ENCODE measurements at regions not wholly inside any gene's neighbourhood (a gene's known extent, or its start where the extent isn't known, plus 50 kb on each side); places are given as distances from the start of the nearest gene placed in this dataset.

- H3K27ac ChIP-seq (ENCODE audit: low read depth, low read length): no peak overlapping the region
- WGBS, 2 experiments (ENCODE audit: insufficient coverage in 1 of 2, insufficient read length in 1 of 2): 86 to 94% methylated on average over 5 to 12 of the region's 12 CpGs
- TF ChIP-seq CTCF (conservative IDR thresholded peaks at IDR 0.05): no peak
- H3K27me3 ChIP-seq (ENCODE audit: control insufficient read depth, insufficient read depth, low read length, poor library complexity, severe bottlenecking): peaks cover 31% of the 10 kb centered on the region
- no peaks in the 10 kb centered on the region for H3K4me1 Mint-ChIP-seq
- H3K4me3 ChIP-seq (ENCODE audit: low read length): no peak overlapping the region
- no peak overlapping the region for H3K4me3 Mint-ChIP-seq
- H3K4me1 ChIP-seq (ENCODE audit: control insufficient read depth, insufficient read depth, low read length): no peaks in the 10 kb centered on the region
- DNase-seq: no peak
- no peak overlapping the region for H3K27ac Mint-ChIP-seq
- H3K27me3 Mint-ChIP-seq (ENCODE audit: insufficient read depth): peaks cover 83% of the 10 kb centered on the region
- H3K36me3 Mint-ChIP-seq (ENCODE audit: low read depth): no peaks in the 10 kb centered on the region
- H3K9ac ChIP-seq (ENCODE audit: extremely low read depth, low read length, poor library complexity, severe bottlenecking): no peak overlapping the region
- no peaks in the 10 kb centered on the region for H3K9me3 ChIP-seq (ENCODE audit: control insufficient read depth, low read length)
- H3K36me3 ChIP-seq (ENCODE audit: control insufficient read depth, insufficient read depth, low read length): no peaks in the 10 kb centered on the region
- no peaks in the 10 kb centered on the region for H3K9me3 Mint-ChIP-seq
These were observed 220.8 kb downstream of the TFCP2L1 start for GRCh38 chr2:121064186-121064585.

- no peak for DNase-seq
- Mint-ChIP-seq H3K27ac (no peak overlapping the region), H3K9me3 (no peaks in the 10 kb centered on the region), H3K4me3 (no peak overlapping the region), H3K4me1 (no peaks in the 10 kb centered on the region), H3K27me3 (ENCODE audit: insufficient read depth) (peaks cover 77% of the 10 kb centered on the region), H3K36me3 (ENCODE audit: low read depth) (no peaks in the 10 kb centered on the region)
- Histone ChIP-seq H3K27ac (ENCODE audit: low read depth, low read length) (no peak overlapping the region), H3K4me1 (ENCODE audit: control insufficient read depth, insufficient read depth, low read length) (no peaks in the 10 kb centered on the region), H3K27me3 (ENCODE audit: control insufficient read depth, insufficient read depth, low read length, poor library complexity, severe bottlenecking) (peaks cover 31% of the 10 kb centered on the region), H3K4me3 (ENCODE audit: low read length) (no peak overlapping the region), H3K9me3 (ENCODE audit: control insufficient read depth, low read length) (no peaks in the 10 kb centered on the region), H3K36me3 (ENCODE audit: control insufficient read depth, insufficient read depth, low read length) (no peaks in the 10 kb centered on the region), H3K9ac (ENCODE audit: extremely low read depth, low read length, poor library complexity, severe bottlenecking) (no peak overlapping the region)
- no peak for TF ChIP-seq CTCF (conservative IDR thresholded peaks at IDR 0.05)
- 89 to 100% methylated on average over 1 to 5 of the region's 5 CpGs for WGBS, 2 experiments (ENCODE audit: insufficient coverage in 1 of 2, insufficient read length in 1 of 2)
These were observed 219.8 kb downstream of the TFCP2L1 start for GRCh38 chr2:121065239-121065638.

DNA sequence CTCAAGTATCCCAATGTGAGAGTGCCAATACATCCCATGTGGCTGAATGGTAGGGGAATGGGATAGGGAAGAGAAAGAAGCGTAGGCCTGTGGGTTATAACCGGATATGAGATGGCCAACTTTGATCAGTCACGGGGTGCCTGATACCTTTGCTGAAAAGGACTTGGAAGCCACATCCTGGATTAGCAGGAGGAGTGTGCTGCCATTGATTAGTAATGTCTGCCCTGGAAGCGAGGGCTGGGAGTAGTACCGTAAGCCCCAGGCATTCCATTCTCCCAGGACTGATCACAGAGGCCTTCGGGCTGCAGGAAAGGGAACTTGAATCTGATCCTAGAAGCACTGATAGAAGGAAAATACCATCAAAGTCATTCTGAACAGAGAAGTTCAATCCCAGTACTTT is 218.5 kb downstream of the TFCP2L1 start:
- H3K9me3 Mint-ChIP-seq: no peaks in the 10 kb centered on the region
- no peaks in the 10 kb centered on the region for H3K9me3 ChIP-seq (ENCODE audit: control insufficient read depth, low read length)
- H3K27ac Mint-ChIP-seq: no peak overlapping the region
- no peak overlapping the region for H3K4me3 Mint-ChIP-seq
- peak; percentile 82 for DNase-seq
- peaks cover 28% of the 10 kb centered on the region for H3K27me3 ChIP-seq (ENCODE audit: control insufficient read depth, insufficient read depth, low read length, poor library complexity, severe bottlenecking)
- no peaks in the 10 kb centered on the region for H3K4me1 ChIP-seq (ENCODE audit: control insufficient read depth, insufficient read depth, low read length)
- H3K4me3 ChIP-seq (ENCODE audit: low read length): no peak overlapping the region
- H3K27me3 Mint-ChIP-seq (ENCODE audit: insufficient read depth): peaks cover 74% of the 10 kb centered on the region
- TF ChIP-seq CTCF (conservative IDR thresholded peaks at IDR 0.05): no peak
- H3K4me1 Mint-ChIP-seq: no peaks in the 10 kb centered on the region
- H3K9ac ChIP-seq (ENCODE audit: extremely low read depth, low read length, poor library complexity, severe bottlenecking): no peak overlapping the region
- H3K36me3 Mint-ChIP-seq (ENCODE audit: low read depth): no peaks in the 10 kb centered on the region
- no peaks in the 10 kb centered on the region for H3K36me3 ChIP-seq (ENCODE audit: control insufficient read depth, insufficient read depth, low read length)
- WGBS, 2 experiments (ENCODE audit: insufficient coverage in 1 of 2, insufficient read length in 1 of 2): 86 to 88% methylated on average over 5 to 6 of the region's 6 CpGs
- H3K27ac ChIP-seq (ENCODE audit: low read depth, low read length): no peak overlapping the region
